ENCODE measurements at regions not wholly inside any gene's neighbourhood (a gene's known extent, or its start where the extent isn't known, plus 50 kb on each side); places are given as distances from the start of the nearest gene placed in this dataset.

DNA sequence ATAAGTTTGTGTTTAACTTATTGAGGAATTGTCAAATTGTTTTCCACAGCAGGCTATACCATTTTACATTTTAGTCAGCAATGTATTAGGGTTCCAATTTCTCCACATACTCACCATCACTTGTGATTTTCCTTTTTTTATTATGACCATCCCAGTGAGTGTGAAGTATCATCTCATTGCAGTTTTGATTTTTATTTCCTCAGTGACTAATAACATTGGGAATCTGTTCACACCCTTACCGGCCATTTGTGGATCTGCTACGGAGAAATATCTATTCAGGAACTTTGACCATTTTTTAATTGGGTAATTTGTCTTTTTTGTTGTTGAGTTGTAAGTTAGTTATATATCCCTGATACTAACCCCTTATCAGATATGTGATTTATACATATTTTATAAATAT, 54.8 kb upstream of the LMCD1 start:
- TF ChIP-seq EZH2 (IDR thresholded peaks at IDR 0.05; ENCODE audit: low read length, missing control alignments), result no peak
- TF ChIP-seq, protein P1, sequence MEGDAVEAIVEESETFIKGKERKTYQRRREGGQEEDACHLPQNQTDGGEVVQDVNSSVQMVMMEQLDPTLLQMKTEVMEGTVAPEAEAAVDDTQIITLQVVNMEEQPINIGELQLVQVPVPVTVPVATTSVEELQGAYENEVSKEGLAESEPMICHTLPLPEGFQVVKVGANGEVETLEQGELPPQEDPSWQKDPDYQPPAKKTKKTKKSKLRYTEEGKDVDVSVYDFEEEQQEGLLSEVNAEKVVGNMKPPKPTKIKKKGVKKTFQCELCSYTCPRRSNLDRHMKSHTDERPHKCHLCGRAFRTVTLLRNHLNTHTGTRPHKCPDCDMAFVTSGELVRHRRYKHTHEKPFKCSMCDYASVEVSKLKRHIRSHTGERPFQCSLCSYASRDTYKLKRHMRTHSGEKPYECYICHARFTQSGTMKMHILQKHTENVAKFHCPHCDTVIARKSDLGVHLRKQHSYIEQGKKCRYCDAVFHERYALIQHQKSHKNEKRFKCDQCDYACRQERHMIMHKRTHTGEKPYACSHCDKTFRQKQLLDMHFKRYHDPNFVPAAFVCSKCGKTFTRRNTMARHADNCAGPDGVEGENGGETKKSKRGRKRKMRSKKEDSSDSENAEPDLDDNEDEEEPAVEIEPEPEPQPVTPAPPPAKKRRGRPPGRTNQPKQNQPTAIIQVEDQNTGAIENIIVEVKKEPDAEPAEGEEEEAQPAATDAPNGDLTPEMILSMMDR (conservative IDR thresholded peaks at IDR 0.05 in 1 of 2, IDR thresholded peaks at IDR 0.05 in 1 of 2; ENCODE audit: low read depth in 1 of 2, low read length in 2 of 2), result no peak
